Non-pigmented ciliary epithelial cell (primary cell): ENCODE measurements at regions not wholly inside any gene's neighbourhood (a gene's known extent, or its start where the extent isn't known, plus 50 kb on each side); places are given as distances from the start of the nearest gene placed in this dataset.
"Not testable (repeated sequence)": the region's sequence is repeated elsewhere in the genome, so short reads cannot be mapped to it uniquely, and the experiment has no call there.

Source experiments
- DNase-seq: peaks from one replicate; pipeline ENCODE4 v3.0.0-alpha.2; 2010; ENCODE audit warnings: low read depth

DNA sequence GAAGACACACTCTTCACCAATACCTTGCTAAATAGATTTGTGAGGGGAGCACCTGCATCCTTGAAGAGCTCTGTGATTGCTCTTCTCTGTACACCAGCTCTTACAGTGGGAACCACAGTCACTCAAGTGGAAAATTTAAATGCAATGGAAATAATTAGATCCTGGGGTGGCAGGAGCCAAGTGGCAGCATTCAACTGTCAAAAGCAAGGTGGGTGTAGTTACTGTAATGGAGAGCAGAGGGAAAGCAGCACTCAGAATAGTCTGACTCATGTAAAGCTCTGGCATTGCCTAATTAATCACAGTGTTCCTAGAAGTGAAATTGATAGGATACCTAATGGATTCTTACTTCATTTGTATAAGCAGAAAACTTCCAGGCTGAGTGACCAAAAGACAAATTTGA, 245.8 kb downstream of the KCNE4 start:
- no peak for DNase-seq

DNA sequence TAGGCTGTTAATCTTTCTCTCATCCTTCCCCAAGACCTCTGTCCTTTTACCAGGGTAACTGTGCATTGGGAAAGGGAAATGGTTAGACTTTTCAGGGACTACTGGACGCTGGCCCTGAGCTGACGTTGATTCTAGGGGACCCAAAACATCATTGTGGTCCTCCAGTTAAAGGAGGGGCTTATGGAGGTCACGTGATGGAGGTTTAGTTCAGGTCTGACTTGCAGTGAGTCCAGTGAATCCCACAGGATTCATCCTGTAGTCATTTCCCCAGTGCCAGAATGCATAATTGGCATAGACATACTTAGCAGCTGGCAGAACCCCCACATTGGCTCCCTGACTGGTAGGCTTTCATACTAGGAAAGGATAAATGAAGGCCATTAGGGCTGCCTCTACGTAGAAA, 246.3 kb downstream of the KCNE4 start:
- DNase-seq: not testable (repeated sequence)

- DNase-seq: no peak
These were observed 248.3 kb downstream of the KCNE4 start for GRCh38 chr2:223300326-223300725.

DNA sequence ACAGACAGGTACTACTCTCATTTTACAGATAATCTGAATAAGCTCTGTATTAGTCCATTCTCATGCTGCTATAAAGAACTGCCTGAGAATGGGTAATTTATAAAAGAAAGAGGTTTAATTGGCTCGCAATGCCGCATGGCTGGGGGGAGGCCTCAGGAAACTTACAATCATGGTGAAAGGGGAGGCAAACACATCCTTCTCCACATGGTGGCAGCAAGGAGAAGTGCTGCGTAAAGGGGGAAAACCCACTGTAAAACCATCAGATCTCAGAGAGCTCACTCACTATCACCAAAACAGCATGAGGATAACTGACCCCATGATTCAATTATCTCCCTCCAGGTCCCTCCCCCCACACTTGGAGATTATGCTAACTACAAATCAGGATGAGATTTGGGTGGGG, 254.4 kb downstream of the KCNE4 start:
- no peak for DNase-seq

DNA sequence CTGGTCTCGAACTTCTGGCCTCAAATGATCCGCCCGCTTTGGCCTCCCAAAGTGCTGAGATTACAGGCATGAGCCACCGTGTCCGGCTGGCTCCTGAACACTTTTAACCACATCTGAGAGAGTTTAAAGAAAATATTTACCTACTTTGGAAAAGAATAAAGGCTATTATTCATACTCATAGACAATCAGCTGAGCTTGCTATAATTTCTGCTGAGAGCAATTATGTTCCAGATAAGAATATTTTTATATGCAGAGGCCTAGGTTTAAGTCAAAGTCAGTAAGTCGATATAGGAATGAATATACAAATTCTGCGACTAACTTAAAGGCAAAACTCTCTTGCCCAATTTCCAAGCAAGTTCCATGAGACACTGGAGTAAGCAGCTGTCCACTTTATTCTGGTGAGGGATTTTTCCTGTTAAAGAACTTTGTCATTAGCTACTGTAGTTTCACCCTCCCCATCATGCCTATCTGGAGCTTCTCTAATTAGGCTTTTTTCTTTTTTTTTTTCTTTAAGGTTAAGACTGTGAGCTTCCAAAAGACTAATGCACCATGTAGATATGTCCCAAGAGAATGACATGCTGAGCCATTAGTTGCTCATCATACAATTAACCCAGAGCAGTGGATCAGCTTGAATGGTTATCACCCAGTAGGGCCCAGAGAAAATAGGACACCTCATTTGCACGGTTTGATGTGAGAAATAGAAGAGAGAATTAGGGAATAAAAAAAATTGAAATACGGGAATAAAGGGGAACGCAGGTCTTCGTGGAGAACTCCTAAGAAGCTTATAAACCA, 260.1 kb downstream of the KCNE4 start:
- no peak for DNase-seq

DNA sequence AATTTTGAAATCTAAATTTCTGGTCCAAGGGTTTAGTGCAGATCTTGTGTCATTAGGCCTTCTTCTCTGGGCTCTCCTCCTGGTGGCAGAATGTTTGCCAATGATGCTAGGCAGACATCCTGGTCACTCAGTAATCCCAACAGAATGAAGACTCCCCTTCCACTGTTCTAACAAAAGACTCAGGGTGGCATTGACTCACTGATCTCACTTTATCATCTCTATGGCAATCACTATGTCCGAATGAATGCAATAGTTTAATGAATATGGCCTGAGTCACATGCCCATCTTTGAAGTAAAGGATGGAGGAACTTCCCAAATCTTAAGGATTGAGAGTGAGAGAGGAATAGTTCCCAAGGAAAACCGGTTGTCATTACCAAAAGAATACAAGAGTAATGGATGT, 261.1 kb downstream of the KCNE4 start:
- DNase-seq: no peak

- no peak for DNase-seq
These were observed 262.8 kb downstream of the KCNE4 start for GRCh38 chr2:223314811-223315210.

GRCh38 chr2:223315813-223316212, 263.8 kb downstream of the KCNE4 start:
- DNase-seq: no peak

DNA sequence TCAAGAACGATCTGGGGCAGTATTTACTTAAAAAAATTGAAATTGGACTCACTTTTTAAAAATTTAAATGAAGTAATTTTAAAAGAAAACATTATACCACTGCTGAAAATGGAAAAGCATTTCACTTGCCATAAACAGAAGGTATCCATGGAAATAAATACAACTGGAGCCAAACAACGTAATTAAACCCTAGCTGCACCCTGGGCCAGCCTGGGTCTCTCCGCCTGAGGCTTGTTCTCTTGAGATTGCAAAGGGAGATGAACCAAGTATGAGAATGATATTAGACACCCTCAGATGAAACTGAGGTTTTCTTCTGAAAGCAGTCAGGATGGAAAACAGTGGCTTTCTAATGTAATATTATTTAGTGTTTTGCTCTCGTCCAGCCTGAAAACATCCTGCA, 264.4 kb downstream of the KCNE4 start:
- no peak for DNase-seq

- no peak for DNase-seq
These were observed 267.6 kb downstream of the KCNE4 start for GRCh38 chr2:223319601-223320000.

DNA sequence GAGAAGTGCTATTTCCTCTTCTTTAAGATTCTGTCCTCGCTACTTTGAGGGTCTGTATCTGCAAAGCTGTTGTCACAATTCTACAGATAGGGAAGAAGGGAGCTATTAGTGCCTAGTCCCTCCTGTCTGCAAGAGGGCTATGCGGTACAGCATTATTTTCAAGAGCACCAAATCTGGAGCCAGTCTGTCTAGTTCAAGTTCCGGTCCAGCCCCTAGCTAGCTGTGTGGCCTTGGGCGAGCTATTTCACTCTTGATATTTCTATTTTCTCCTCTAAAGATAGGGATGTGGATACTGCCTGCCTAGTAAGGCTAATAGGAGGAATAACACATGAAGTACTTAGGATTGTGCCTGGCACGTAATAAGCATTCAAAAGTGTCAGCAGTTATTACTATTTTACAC, 272.4 kb downstream of the KCNE4 start:
- DNase-seq: no peak

DNA sequence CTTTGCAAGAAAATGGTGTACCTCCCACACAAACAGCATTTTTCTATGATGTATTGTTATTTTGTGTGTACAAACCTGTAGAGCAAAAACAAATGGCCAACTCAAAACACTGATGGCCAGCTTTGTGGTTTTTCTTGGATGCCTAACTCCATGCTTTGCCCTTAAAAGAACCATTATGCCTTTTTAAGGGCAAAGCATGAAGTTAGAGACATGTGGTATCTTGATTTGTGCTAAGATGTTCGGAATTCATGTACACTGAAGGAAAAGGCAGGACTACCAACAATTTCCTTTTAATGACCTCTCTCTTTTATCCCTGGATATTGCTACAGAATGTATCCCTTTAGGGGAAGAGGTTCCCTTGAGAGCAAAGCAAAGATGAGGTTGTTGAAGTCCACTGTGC, 273.6 kb downstream of the SCG2 start:
- DNase-seq: no peak

- not testable (repeated sequence) for DNase-seq
These were observed 271.4 kb downstream of the SCG2 start for GRCh38 chr2:223330747-223331146.

DNA sequence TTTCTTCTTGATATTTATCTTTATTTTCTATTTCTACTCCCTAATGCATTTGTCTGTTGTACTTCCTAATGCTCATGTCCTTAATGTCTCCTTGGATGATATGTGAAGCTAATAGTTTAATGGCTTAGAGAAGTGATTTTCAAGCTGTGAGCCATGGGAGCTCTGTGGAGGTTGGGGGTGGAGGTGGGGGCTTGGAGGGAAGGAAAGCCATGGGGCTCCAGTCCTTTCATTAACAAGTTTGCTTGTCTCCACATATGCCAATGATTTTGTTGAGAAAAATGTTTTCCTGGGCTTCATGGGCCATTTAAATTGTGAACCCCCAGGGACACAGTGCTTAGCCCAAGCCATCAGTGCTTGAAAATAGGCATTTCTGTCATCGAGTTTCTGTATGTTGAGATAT, 264.1 kb downstream of the SCG2 start:
- no peak for DNase-seq

GRCh38 chr2:223357076-223357475, 245.1 kb downstream of the SCG2 start:
- DNase-seq: no peak

DNA sequence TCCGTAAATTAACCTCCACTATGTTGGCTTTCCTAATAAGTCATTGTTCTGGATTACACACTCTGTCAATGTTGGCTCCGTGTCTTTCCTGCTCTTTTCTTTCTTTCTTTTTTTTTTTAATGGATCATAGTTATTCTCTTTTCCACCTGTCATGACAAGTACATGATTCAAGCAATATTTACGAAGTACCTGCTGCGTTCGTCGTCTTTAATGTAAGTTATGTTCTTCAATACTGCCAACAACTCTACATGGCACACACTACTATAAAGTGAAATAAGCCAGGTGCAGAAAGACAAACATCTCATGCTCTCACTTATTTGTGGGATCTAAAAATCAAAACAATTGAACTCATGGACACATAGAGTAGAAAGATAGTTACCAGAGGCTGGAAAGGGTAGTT, 239.1 kb downstream of the SCG2 start:
- DNase-seq: no peak

DNA sequence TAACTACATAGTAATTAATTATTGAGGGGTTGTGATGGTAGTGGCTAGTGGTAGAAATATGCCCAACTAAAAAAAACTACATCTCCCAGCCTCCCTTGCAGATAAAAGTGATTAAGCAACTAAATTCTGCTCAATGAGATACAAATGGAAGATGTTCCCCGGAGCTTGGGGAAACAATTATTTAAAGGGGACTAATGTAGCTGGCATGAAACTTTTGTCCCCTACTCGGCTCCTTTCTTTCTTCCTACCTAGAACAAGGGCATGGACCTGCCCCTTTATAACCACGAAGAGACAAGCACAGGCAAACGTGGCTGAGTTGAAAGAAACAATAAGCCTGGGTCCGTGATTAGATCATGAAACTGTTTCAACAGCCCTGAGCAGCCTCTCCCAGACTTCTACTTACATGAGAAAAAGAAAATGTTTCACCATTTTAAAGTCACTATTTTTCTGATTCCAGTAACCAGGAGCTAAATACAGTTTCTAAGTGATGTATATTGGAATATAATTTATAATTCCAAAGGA, 236.9 kb downstream of the SCG2 start:
- DNase-seq: no peak

DNA sequence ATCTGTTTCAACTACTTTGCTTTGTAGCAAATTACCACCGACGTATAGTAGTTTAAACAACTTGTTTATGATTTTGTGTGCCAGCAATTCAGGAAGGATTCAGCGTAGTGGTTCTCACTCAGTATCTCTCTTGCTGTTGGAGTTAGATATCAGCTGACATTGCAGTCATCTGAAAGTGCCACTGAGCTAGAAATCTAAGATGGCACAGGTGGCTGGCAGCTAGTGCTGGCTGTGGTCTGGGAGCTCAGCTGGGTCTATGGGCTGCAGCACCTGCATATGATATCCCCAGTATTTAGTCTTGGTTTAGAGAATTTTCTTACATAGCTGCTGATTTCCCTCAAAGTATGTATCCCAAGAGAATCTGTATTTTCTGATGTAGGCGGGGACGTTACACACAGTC, 235.6 kb downstream of the SCG2 start:
- DNase-seq: no peak

DNA sequence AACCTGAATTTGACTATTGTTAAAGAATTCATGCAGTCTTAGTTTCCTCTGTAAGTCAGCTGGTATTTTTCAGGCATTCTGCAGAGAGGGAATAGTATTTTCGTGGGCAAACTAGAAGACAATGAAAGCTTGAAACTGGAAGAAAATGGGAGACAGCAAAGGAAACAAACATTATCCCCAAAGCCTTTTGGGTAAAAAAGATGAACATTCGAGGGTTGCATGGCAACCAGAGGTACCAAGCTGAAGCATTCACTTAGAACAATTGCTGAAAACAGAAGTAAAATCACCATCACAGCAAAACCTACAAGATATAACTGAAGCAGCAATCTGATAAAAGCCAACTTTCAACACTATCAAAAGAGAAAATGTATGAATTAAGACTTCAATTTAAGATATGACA, 233.7 kb downstream of the SCG2 start:
- DNase-seq: no peak

DNA sequence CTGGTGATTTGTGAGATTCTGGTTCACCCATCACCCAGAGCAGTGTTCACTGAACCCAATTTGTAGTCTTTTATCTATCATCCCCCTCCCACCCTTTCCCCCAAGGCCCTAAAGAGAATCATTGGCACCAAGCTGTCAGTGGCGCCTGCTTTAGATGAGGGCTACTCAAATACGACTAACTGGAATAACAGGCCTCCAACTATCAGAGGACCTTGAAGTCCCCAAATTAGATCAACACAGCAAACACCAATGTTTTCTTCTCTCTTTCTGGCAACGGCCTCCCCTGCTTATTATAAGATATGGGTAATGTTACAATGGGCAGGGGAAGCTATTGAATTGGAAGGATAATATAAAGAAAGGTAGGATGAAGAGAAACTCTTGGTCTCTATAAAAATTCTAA, 232.3 kb downstream of the SCG2 start:
- no peak for DNase-seq

DNA sequence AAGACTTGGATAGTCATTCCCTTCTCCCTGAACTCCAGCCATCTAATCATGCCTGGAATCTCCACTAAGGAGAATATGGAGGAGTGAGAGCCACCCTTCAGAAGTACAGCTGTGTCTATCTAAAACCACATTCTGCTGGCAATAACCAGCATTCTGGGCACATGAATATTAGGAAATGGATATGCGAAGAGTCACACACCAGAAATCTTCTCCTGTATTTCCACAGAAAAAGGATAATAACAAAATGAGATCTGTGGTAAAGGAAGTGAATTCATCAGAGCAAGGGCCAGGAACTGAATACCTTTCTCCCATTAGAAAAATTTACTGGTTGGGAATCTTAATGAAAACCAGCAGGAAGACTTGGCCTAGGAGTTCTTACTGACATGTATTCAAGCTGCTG, 218.8 kb downstream of the SCG2 start:
- DNase-seq: no peak

DNA sequence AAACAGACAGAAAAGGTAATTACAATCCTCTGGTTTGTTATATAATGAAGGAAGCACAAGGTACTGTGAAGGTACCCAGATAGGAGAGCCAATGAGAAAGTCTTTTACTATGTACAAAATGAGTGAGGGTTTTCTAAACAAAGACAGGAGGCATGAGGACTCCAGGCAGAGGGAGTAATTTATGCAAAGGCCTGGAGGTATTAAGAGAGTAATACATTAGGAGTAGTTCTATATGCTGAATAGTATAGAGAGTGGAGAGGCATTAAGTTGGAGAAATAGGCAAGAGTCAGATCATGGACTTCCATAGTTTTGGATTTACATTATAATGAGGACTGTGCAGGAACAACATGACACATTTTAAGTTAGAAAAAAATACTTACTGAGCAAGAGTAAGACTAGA, 216.0 kb downstream of the SCG2 start:
- no peak for DNase-seq

GRCh38 chr2:223386984-223387383, 215.2 kb downstream of the SCG2 start:
- DNase-seq: no peak

DNA sequence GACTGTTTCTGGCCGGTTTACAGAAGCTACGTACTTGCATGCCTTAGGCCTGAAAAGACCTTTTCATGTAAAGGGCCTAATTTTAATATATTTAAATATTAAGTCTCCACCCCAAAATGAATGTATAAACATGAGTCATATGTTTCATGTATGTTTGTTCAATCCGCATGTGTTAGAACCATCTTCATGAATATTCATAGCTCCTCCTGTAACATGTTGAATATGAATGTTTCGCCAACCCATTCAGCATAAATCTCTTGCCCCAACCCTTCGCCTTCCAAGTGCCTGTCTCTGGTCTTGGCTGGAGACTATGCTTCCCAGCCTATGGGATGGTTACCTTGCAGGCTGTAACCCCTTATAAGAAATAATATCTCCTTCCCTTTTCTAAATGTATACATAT, 212.5 kb downstream of the SCG2 start:
- no peak for DNase-seq
